Sigmoid colon (tissue), 6 donors: ENCODE measurements at regions not wholly inside any gene's neighbourhood (a gene's known extent, or its start where the extent isn't known, plus 50 kb on each side); places are given as distances from the start of the nearest gene placed in this dataset.
A peak's percentile ranks its signal among the peaks of the same experiment; 100 is the strongest.

ENCODE experiments used
- DNase-seq: peaks from one replicate; pipeline ENCODE4 v3.0.0-alpha.2; 2019
- H3K27ac ChIP-seq, 4 donors: fragments of 200-600 bp; sonication (generic); one replicate each; pipeline ENCODE4 v1.5.1; 2016 to 2019; ENCODE audit warnings: mild to moderate bottlenecking in 1 of 4
- H3K27me3 ChIP-seq, 3 donors: fragments of 200-600 bp; sonication (generic); one replicate each; pipeline ENCODE4 v1.5.1; 2019; ENCODE audit warnings: mild to moderate bottlenecking in 1 of 3
- H3K36me3 ChIP-seq, 4 donors: fragments of 200-600 bp; sonication (generic); one replicate each; pipeline ENCODE4 v1.5.1; 2016 to 2019
- H3K4me1 ChIP-seq, 4 donors: fragments of 200-600 bp; sonication (generic); one replicate each; pipeline ENCODE4 v1.5.1; 2017 to 2019
- H3K4me3 ChIP-seq, 4 donors: fragments of 200-600 bp; sonication (generic); one replicate each; pipeline ENCODE4 v1.5.1; 2017 to 2019; ENCODE audit warnings: mild to moderate bottlenecking in 2 of 4, moderate library complexity in 1 of 4
- H3K9me3 ChIP-seq, 4 donors: fragments of 200-600 bp in 3 of 4; sonication (generic) in 3 of 4; one replicate each; pipeline versions ENCODE4 v1.5.1 to v1.6.1; 2013 to 2019
- EP300 ChIP-seq, 4 donors: sonication (generic); formaldehyde crosslinking; IDR thresholded peaks; one replicate each; pipeline ENCODE4 v1.6.1; 2017; ENCODE audit warnings: antibody characterized with exemption in 4 of 4
- POLR2A ChIP-seq, 2 donors: fragments of 450-650 bp; IDR thresholded peaks; one replicate each; pipeline ENCODE4 v1.6.1; 2016; ENCODE audit warnings: antibody characterized with exemption in 2 of 2, mild to moderate bottlenecking in 2 of 2, moderate library complexity in 2 of 2
- POLR2AphosphoS5 ChIP-seq, 4 donors: sonication (generic); formaldehyde crosslinking; IDR thresholded peaks; one replicate each; pipeline ENCODE4 v1.6.1; 2017; ENCODE audit warnings: antibody characterized with exemption in 4 of 4
- WGBS, 2 donors: extraction: QIAGEN DNeasy Blood & Tissue Kit; methylation state at CpG; one replicate each; pipeline ENCODE4 v1.1.7; 2013; 5-methylcytosine and 5-hydroxymethylcytosine counted together
- intact Hi-C: fragments of 100-400 bp; cut with DNase I; formaldehyde crosslinking; loops from one replicate; pipeline ENCODE4 v1.15.1; 2023
- TF ChIP-seq, protein P1 (sequence below), 4 experiments: fragments of 450-650 bp in 3 of 4; fragments of 200-600 bp in 1 of 4; IDR thresholded peaks; one replicate each; pipeline ENCODE4 v1.5.1; 2016 to 2019; ENCODE audit warnings: antibody characterized with exemption in 4 of 4, mild to moderate bottlenecking in 3 of 4, moderate library complexity in 2 of 4
- donor health status: healthy with polysubstance abuse.
- donor health status: healthy.

DNA sequence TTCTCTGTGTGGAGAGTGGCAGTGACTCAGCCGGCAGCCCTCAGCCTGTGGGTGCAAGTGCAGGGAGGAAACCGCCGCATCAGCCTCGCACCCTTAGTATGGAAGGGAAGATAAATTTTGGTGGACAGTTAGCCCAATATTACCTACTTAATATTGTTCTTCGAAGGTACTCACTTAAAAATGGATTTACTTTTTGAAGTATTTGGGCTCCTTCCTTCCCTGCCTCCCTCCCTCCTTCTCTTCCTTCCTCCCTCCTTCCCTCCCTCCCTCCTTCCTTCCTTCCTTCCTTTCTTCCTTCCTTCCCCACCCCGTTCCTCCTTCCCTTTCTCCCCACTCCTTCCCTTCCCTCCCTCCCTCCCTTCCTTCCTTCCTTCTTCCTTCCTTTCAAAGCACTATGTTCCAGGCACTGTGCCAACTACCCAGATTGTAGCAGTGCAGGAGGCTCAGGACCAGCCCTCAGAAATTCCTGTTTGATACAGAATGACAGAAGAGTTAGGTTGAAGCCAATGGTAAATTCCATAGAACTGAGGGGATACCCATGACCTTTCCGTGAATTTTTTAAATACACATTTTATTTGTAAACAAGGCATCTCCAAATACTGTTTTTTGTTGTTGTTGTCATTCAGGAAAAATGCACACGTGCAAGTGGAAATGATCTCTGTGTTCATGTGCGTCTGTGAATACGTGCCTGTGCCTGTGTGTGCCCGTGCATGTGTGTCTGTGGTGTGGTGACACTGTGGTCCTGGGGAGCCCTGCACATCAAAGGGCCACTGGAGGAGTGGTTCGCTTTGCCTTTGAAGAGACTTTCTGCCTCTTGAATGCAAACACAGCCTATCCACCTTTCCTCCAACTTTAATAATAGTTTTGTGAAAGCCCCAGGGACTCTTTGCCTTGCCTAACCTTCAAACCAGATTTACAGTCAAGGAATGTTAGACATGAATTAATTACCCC, 141.7 kb downstream of the EDN3 start:
- TF ChIP-seq EP300 (IDR thresholded peaks at IDR 0.05): no peak
- no peak for TF ChIP-seq POLR2A (IDR thresholded peaks at IDR 0.05)
- TF ChIP-seq, protein P1, sequence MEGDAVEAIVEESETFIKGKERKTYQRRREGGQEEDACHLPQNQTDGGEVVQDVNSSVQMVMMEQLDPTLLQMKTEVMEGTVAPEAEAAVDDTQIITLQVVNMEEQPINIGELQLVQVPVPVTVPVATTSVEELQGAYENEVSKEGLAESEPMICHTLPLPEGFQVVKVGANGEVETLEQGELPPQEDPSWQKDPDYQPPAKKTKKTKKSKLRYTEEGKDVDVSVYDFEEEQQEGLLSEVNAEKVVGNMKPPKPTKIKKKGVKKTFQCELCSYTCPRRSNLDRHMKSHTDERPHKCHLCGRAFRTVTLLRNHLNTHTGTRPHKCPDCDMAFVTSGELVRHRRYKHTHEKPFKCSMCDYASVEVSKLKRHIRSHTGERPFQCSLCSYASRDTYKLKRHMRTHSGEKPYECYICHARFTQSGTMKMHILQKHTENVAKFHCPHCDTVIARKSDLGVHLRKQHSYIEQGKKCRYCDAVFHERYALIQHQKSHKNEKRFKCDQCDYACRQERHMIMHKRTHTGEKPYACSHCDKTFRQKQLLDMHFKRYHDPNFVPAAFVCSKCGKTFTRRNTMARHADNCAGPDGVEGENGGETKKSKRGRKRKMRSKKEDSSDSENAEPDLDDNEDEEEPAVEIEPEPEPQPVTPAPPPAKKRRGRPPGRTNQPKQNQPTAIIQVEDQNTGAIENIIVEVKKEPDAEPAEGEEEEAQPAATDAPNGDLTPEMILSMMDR (IDR thresholded peaks at IDR 0.05): no peak
- no peak for TF ChIP-seq POLR2AphosphoS5 (IDR thresholded peaks at IDR 0.05)
- no peaks in the 10 kb centered on the region for H3K9me3 ChIP-seq
- WGBS, 2 donors: 61 to 67% methylated on average over 12 of the region's 12 CpGs
- no peak overlapping the region for H3K4me3 ChIP-seq
- H3K4me1 ChIP-seq: no peaks in the 10 kb centered on the region
- H3K36me3 ChIP-seq: no peaks in the 10 kb centered on the region
- intact Hi-C loops: no loop called here
- H3K27ac ChIP-seq: no peak overlapping the region
- peaks cover 0 to 45% (median 6%) of the 10 kb centered on the region in 3 donors for H3K27me3 ChIP-seq
- peak; percentile 17 for DNase-seq

DNA sequence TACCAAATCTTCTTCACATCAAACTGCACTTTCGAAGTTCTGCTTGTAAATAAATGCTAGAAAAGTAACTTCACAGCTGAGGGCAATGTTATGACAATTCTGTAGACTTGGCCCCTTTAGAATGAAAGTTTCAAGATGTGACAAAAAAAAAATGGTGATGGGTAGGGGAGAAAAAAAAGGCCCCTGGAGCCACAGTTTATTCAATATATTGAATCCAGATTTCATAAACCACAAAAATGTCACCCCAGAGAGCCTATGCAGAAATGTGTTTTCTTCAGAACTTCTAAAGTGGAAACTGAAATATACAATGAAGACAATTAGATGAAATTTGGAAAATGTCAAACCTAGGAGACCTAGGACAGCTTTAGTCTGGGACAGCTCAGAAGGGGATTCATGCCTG, 143.1 kb downstream of the EDN3 start:
- TF ChIP-seq POLR2AphosphoS5 (IDR thresholded peaks at IDR 0.05): no peak
- TF ChIP-seq POLR2A (IDR thresholded peaks at IDR 0.05): no peak
- TF ChIP-seq EP300 (IDR thresholded peaks at IDR 0.05): no peak
- TF ChIP-seq, protein P1 (IDR thresholded peaks at IDR 0.05): no peak
- H3K4me3 ChIP-seq: no peak overlapping the region
- H3K36me3 ChIP-seq: no peaks in the 10 kb centered on the region
- H3K4me1 ChIP-seq: no peaks in the 10 kb centered on the region
- no peaks in the 10 kb centered on the region for H3K9me3 ChIP-seq
- no peak overlapping the region for H3K27ac ChIP-seq
- peaks cover 0 to 60% (median 6%) of the 10 kb centered on the region in 3 donors for H3K27me3 ChIP-seq
- 21 to 62% methylated on average over 1 of the region's 1 CpG for WGBS, 2 donors
- no peak for DNase-seq
- intact Hi-C loops: no loop called here

DNA sequence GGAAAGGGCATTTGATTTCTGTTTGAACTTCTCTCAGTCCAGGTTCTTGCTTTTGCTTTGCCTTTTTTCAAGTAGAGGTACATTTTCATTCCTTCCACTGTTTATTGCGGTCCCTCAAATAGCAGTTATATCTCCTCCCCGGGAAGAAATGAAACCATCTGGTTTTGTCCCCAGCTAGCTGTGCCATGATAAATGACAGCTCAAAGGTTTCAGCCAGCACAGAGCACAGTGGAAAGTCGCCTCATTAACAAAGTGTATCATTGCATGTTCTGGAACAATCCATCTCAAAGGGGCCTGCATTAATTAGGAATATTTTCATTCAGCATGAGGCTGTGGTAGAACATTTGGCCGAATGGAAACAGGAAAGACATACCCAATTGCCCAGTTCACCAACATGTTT, 146.0 kb downstream of the EDN3 start:
- WGBS, 2 donors: 73 to 79% methylated on average over 4 of the region's 4 CpGs
- TF ChIP-seq EP300 (IDR thresholded peaks at IDR 0.05) (no peak), POLR2AphosphoS5 (IDR thresholded peaks at IDR 0.05) (no peak), POLR2A (IDR thresholded peaks at IDR 0.05) (no peak)
- TF ChIP-seq, protein P1 (IDR thresholded peaks at IDR 0.05): no peak
- Histone ChIP-seq H3K4me3 (no peak overlapping the region), H3K27me3 (peaks cover 0 to 76% (median 6%) of the 10 kb centered on the region in 3 donors), H3K27ac (no peak overlapping the region), H3K4me1 (no peaks in the 10 kb centered on the region), H3K36me3 (no peaks in the 10 kb centered on the region), H3K9me3 (no peaks in the 10 kb centered on the region)
- intact Hi-C loops: no loop called here
- no peak for DNase-seq

DNA sequence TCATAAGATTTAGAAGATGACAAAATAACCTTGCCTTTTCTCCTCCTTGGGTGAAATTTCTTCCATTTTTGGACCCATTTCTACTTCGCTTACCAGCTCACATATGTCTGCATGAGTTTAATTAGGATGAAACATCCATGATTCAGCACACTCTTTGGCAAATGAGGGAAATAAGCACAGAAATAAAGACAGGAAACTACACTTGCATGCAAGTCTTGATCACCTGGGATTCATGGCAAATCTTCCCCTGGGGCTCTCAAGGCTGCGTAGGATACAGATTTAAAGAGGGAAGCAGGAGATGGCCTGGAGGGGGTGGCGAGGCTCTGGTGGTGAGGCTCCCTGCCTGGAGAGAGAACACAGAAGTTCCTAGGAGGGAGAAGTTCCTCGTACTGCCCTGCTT, 147.8 kb downstream of the EDN3 start:
- intact Hi-C loops: no loop called here
- peaks cover 0 to 62% (median 6%) of the 10 kb centered on the region in 3 donors for H3K27me3 ChIP-seq
- WGBS, 2 donors: 65 to 67% methylated on average over 4 of the region's 4 CpGs
- H3K4me1 ChIP-seq: no peaks in the 10 kb centered on the region
- no peak overlapping the region for H3K27ac ChIP-seq
- H3K9me3 ChIP-seq: no peaks in the 10 kb centered on the region
- no peaks in the 10 kb centered on the region for H3K36me3 ChIP-seq
- no peak overlapping the region for H3K4me3 ChIP-seq
- DNase-seq: peak; percentile 27
- TF ChIP-seq, protein P1 (IDR thresholded peaks at IDR 0.05): no peak
- TF ChIP-seq EP300 (IDR thresholded peaks at IDR 0.05) (no peak), POLR2A (IDR thresholded peaks at IDR 0.05) (no peak), POLR2AphosphoS5 (IDR thresholded peaks at IDR 0.05) (no peak)
